ENCODE measurements at regions not wholly inside any gene's neighbourhood (a gene's known extent, or its start where the extent isn't known, plus 50 kb on each side); places are given as distances from the start of the nearest gene placed in this dataset.

DNA sequence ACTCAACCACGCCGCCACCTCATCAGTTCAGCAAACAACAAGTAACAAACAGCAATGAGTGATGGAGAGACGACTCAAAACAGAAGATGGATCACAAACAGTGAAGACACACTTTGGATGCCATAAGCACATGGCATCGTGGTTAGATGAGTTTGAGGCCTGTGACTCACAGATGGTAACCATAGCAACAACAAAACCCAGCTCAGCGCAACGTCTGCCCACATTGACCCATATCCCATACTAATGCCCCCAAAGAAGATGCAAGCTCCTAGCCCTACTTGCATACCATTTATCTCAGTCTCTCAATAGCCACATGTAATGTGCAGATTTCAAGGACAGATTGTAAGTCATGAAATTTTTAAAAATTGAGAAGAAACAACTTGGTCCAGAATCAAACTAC is 1322.3 kb upstream of the TMEM132C start:
- TF ChIP-seq, protein P1, sequence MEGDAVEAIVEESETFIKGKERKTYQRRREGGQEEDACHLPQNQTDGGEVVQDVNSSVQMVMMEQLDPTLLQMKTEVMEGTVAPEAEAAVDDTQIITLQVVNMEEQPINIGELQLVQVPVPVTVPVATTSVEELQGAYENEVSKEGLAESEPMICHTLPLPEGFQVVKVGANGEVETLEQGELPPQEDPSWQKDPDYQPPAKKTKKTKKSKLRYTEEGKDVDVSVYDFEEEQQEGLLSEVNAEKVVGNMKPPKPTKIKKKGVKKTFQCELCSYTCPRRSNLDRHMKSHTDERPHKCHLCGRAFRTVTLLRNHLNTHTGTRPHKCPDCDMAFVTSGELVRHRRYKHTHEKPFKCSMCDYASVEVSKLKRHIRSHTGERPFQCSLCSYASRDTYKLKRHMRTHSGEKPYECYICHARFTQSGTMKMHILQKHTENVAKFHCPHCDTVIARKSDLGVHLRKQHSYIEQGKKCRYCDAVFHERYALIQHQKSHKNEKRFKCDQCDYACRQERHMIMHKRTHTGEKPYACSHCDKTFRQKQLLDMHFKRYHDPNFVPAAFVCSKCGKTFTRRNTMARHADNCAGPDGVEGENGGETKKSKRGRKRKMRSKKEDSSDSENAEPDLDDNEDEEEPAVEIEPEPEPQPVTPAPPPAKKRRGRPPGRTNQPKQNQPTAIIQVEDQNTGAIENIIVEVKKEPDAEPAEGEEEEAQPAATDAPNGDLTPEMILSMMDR (IDR thresholded peaks at IDR 0.05) = no peak
- TF ChIP-seq NR2C2 (CRISPR knock-in tag; IDR thresholded peaks at IDR 0.05) (no peak), TP53 (CRISPR knock-in tag; IDR thresholded peaks at IDR 0.05) (no peak)
- TF ChIP-seq, protein P2, sequence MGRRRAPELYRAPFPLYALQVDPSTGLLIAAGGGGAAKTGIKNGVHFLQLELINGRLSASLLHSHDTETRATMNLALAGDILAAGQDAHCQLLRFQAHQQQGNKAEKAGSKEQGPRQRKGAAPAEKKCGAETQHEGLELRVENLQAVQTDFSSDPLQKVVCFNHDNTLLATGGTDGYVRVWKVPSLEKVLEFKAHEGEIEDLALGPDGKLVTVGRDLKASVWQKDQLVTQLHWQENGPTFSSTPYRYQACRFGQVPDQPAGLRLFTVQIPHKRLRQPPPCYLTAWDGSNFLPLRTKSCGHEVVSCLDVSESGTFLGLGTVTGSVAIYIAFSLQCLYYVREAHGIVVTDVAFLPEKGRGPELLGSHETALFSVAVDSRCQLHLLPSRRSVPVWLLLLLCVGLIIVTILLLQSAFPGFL (CRISPR knock-in tag; IDR thresholded peaks at IDR 0.05; ENCODE audit: borderline replicate concordance) = no peak
- TF ChIP-seq, protein P3, sequence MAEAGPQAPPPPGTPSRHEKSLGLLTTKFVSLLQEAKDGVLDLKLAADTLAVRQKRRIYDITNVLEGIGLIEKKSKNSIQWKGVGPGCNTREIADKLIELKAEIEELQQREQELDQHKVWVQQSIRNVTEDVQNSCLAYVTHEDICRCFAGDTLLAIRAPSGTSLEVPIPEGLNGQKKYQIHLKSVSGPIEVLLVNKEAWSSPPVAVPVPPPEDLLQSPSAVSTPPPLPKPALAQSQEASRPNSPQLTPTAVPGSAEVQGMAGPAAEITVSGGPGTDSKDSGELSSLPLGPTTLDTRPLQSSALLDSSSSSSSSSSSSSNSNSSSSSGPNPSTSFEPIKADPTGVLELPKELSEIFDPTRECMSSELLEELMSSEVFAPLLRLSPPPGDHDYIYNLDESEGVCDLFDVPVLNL (CRISPR knock-in tag; IDR thresholded peaks at IDR 0.05; ENCODE audit: borderline replicate concordance, low read depth) = no peak
- TF ChIP-seq, protein P4, sequence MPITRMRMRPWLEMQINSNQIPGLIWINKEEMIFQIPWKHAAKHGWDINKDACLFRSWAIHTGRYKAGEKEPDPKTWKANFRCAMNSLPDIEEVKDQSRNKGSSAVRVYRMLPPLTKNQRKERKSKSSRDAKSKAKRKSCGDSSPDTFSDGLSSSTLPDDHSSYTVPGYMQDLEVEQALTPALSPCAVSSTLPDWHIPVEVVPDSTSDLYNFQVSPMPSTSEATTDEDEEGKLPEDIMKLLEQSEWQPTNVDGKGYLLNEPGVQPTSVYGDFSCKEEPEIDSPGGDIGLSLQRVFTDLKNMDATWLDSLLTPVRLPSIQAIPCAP (CRISPR knock-in tag; IDR thresholded peaks at IDR 0.05) = no peak
